PFSK-1 (cell line): ENCODE measurements at regions not wholly inside any gene's neighbourhood (a gene's known extent, or its start where the extent isn't known, plus 50 kb on each side); places are given as distances from the start of the nearest gene placed in this dataset.

ENCODE experiments used
- FOXP2 ChIP-seq: optimal IDR thresholded peaks from 2 replicates; pipeline ENCODE3; 2011; ENCODE audit warnings: borderline replicate concordance, control low read depth, inconsistent platforms; ENCODE audit not compliant: insufficient read depth; ENCODE audit errors: extremely low read length, extremely low read depth
- POLR2AphosphoS5 ChIP-seq: IDR thresholded peaks from 2 replicates; pipeline ENCODE4 v1.6.1; 2012; ENCODE audit warnings: low read depth, mild to moderate bottlenecking, control low read depth, low read length, moderate library complexity
- REST ChIP-seq, 2 experiments: IDR thresholded peaks; 2 replicates each; pipeline versions ENCODE4 v1.6.1 to v1.8.0; 2011 to 2012; ENCODE audit warnings: low read depth in 2 of 2, low read length in 2 of 2, control low read depth in 1 of 2, inconsistent platforms in 1 of 2, mild to moderate bottlenecking in 1 of 2, moderate library complexity in 1 of 2; ENCODE audit not compliant: insufficient read depth in 1 of 2
- SIN3A ChIP-seq: IDR thresholded peaks from 2 replicates; pipeline ENCODE4 v1.6.1; 2012; ENCODE audit warnings: mild to moderate bottlenecking, low read length, moderate library complexity, borderline replicate concordance; ENCODE audit not compliant: insufficient read depth
- TAF1 ChIP-seq: IDR thresholded peaks from 2 replicates; pipeline ENCODE4 v1.6.1; 2012; ENCODE audit warnings: low read length, control low read depth, borderline replicate concordance; ENCODE audit not compliant: insufficient read depth

- TF ChIP-seq TAF1 (no peak), REST (IDR thresholded peaks at IDR 0.05; ENCODE audit: insufficient read depth in 1 of 2, low read depth in 2 of 2, low read length in 2 of 2) (no peak), FOXP2 (no peak), POLR2AphosphoS5 (no peak), SIN3A (no peak)
These were observed 756.1 kb downstream of the DNAH5 start for GRCh38 chr5:13188371-13188770.

DNA sequence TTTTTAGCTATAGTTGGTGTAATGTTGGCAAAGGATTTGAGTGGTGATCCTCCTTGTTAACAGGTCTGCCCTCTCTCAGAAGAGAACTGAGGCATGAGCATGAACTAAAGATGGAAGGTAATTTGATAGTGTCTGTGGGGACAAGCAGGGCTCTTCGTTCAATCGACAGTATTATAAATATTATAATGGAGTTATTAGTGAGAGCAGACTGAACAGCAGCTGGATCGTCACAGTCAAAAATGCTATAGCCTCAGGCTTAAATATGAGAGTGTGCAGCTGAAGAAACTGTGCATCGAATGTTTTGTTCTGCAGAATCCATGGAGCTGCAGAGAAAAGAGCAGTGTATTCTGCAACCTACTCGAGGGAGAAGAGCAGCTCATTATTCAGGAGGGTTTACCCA is 757.3 kb downstream of the DNAH5 start:
- TF ChIP-seq REST (IDR thresholded peaks at IDR 0.05; ENCODE audit: insufficient read depth in 1 of 2, low read depth in 2 of 2, low read length in 2 of 2) (no peak), POLR2AphosphoS5 (no peak), SIN3A (no peak), TAF1 (no peak), FOXP2 (no peak)

GRCh38 chr5:13186177-13186576 is 758.3 kb downstream of the DNAH5 start:
- no peak for TF ChIP-seq REST (IDR thresholded peaks at IDR 0.05; ENCODE audit: insufficient read depth in 1 of 2, low read depth in 2 of 2, low read length in 2 of 2)
- TF ChIP-seq SIN3A: no peak
- no peak for TF ChIP-seq TAF1
- no peak for TF ChIP-seq FOXP2
- no peak for TF ChIP-seq POLR2AphosphoS5

- TF ChIP-seq POLR2AphosphoS5 (no peak), SIN3A (no peak), REST (IDR thresholded peaks at IDR 0.05; ENCODE audit: insufficient read depth in 1 of 2, low read depth in 2 of 2, low read length in 2 of 2) (no peak), TAF1 (no peak), FOXP2 (no peak)
These were observed 764.9 kb downstream of the DNAH5 start for GRCh38 chr5:13179407-13180087.

DNA sequence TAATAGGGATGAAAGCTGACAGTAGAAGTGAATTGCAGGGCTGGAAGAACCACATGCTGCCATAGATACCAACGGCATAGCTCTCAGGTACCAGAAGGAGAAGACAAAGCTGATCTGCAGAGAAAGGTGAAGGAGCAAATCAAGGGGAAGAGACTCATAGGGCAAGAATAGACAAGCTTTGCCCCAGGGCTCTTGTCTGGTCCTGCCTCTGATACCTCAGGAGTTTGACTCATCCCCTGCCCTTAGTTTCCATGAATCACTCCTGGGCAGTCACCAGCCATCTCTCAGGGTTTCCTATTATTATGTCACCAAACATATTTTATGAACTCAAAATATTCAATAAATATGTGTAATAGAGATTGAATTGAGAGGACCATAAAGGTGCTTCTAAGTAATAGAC is 800.9 kb downstream of the DNAH5 start:
- TF ChIP-seq FOXP2 (no peak), TAF1 (no peak), POLR2AphosphoS5 (no peak), SIN3A (no peak), REST (IDR thresholded peaks at IDR 0.05; ENCODE audit: insufficient read depth in 1 of 2, low read depth in 2 of 2, low read length in 2 of 2) (no peak)
